ENCODE measurements at regions not wholly inside any gene's neighbourhood (a gene's known extent, or its start where the extent isn't known, plus 50 kb on each side); places are given as distances from the start of the nearest gene placed in this dataset.

- TF ChIP-seq CTCF (conservative IDR thresholded peaks at IDR 0.05; ENCODE audit: low read depth, low read length) (no peak), POLR2A (IDR thresholded peaks at IDR 0.05; ENCODE audit: low read depth, low read length) (no peak), RAD21 (IDR thresholded peaks at IDR 0.05; ENCODE audit: low read length) (no peak), MXI1 (IDR thresholded peaks at IDR 0.05; ENCODE audit: borderline replicate concordance, low read depth, low read length) (no peak), FOS (IDR thresholded peaks at IDR 0.05; ENCODE audit: low read depth, low read length) (no peak), RFX5 (IDR thresholded peaks at IDR 0.05; ENCODE audit: low read depth, low read length) (no peak), CEBPB (IDR thresholded peaks at IDR 0.05; ENCODE audit: low read depth, low read length) (peak; percentile 43; the same call in 1 of the 2 replicates), MAZ (IDR thresholded peaks at IDR 0.05; ENCODE audit: borderline replicate concordance, low read depth, low read length) (no peak), ELK1 (IDR thresholded peaks at IDR 0.05; ENCODE audit: borderline replicate concordance, low read depth, low read length) (no peak), BHLHE40 (IDR thresholded peaks at IDR 0.05; ENCODE audit: low read depth, low read length) (no peak), NFE2L2 (IDR thresholded peaks at IDR 0.05; ENCODE audit: low read depth, low read length) (no peak), USF2 (IDR thresholded peaks at IDR 0.05; ENCODE audit: low read depth, low read length) (no peak)
These were observed 52.6 kb upstream of the SESN3 start for GRCh38 chr11:95283650-95284049.

Measured in IMR-90 (cell line).